OCI-LY7 (cell line): ENCODE measurements at regions not wholly inside any gene's neighbourhood (a gene's known extent, or its start where the extent isn't known, plus 50 kb on each side); places are given as distances from the start of the nearest gene placed in this dataset.

Source experiments
- BruUV-seq: library from RNA; stranded (reverse); fragments of 400-500 nt; replicated peaks from 2 replicates; lab custom pipeline; 2021; lab: Mats Ljungman, UMichigan
- CTCF ChIA-PET: fragments of 300-600 bp; sonication (Branson Sonifier 250); formaldehyde crosslinking; loops from one replicate; lab custom pipeline; 2022; ENCODE audit warnings: antibody characterized with exemption; ENCODE audit not compliant: unreplicated experiment; lab: Charles Lee
- POLR2A ChIA-PET: fragments of 300-600 bp; sonication (Branson Sonifier 250); formaldehyde crosslinking; loops from one replicate; lab custom pipeline; 2022; ENCODE audit warnings: antibody characterized with exemption; lab: Charles Lee
- DNase-seq: peaks from one replicate; pipeline ENCODE4 v3.0.0-alpha.2; 2015; ENCODE audit warnings: low spot score
- H2AFZ ChIP-seq: fragments of 200-600 bp; sonication (generic), shearing (Covaris generic); 2 replicates; pipeline ENCODE4 v1.6.1; 2014; ENCODE audit warnings: mild to moderate bottlenecking, antibody characterized with exemption, low read length, moderate library complexity
- H3K27ac ChIP-seq: fragments of 200-600 bp; sonication (generic); 2 replicates; pipeline ENCODE4 v1.5.1; 2014; ENCODE audit warnings: mixed run types, low read depth, mild to moderate bottlenecking, moderate library complexity, low read length, inconsistent platforms; ENCODE audit not compliant: poor library complexity, severe bottlenecking
- H3K36me3 ChIP-seq: fragments of 200-600 bp; sonication (generic); 2 replicates; pipeline ENCODE4 v1.6.1; 2014; ENCODE audit warnings: mild to moderate bottlenecking, antibody characterized with exemption, low read length, moderate library complexity, mixed read lengths; ENCODE audit not compliant: insufficient read depth
- H3K4me1 ChIP-seq: fragments of 200-600 bp; sonication (generic); 2 replicates; pipeline ENCODE4 v1.5.1; 2014; ENCODE audit warnings: mild to moderate bottlenecking, low read length; ENCODE audit not compliant: insufficient read depth, poor library complexity, severe bottlenecking
- H3K4me2 ChIP-seq: fragments of 200-600 bp; sonication (generic); 2 replicates; pipeline ENCODE4 v1.6.1; 2014; ENCODE audit warnings: mild to moderate bottlenecking, low read length
- H3K4me3 ChIP-seq: fragments of 200-600 bp; sonication (generic); 2 replicates; pipeline ENCODE4 v1.5.1; 2014; ENCODE audit warnings: mild to moderate bottlenecking, low read depth, low read length; ENCODE audit not compliant: poor library complexity, severe bottlenecking
- H3K79me2 ChIP-seq: fragments of 200-600 bp; sonication (generic); 2 replicates; pipeline ENCODE4 v1.6.1; 2016; ENCODE audit warnings: low read depth, mild to moderate bottlenecking, low read length, moderate library complexity, mixed read lengths; ENCODE audit not compliant: insufficient read depth
- H3K9me2 ChIP-seq: fragments of 200-600 bp; sonication (generic); 2 replicates; pipeline ENCODE4 v1.6.1; 2016; ENCODE audit warnings: mild to moderate bottlenecking, low read length, mixed read lengths; ENCODE audit not compliant: insufficient read depth
- H3K9me3 ChIP-seq: fragments of 200-600 bp; sonication (generic); 2 replicates; pipeline ENCODE4 v1.6.1; 2014; ENCODE audit warnings: mild to moderate bottlenecking, mixed run types, low read length, mixed read lengths
- H4K20me1 ChIP-seq: fragments of 200-600 bp; sonication (generic); 2 replicates; pipeline ENCODE4 v1.6.1; 2014; ENCODE audit warnings: mild to moderate bottlenecking, antibody characterized with exemption, low read length, moderate library complexity, mixed read lengths; ENCODE audit not compliant: insufficient read depth
- EZH2phosphoT487 ChIP-seq: fragments of 200-600 bp; sonication (generic); IDR thresholded peaks from 2 replicates; pipeline ENCODE4 v1.6.1; 2018; ENCODE audit warnings: low read depth, borderline replicate concordance, mild to moderate bottlenecking, mixed run types, antibody characterized with exemption, low read length, moderate library complexity, mixed read lengths
- intact Hi-C: fragments of 100-400 bp; cut with micrococcal nuclease; formaldehyde crosslinking; loops from one replicate; pipeline ENCODE4 v1.10.0; 2022; ENCODE audit not compliant: unreplicated experiment
- TF ChIP-seq, protein P1 (sequence below): fragments of 200-600 bp; sonication (generic); conservative IDR thresholded peaks from 2 replicates; pipeline ENCODE4 v1.5.1; 2014; ENCODE audit warnings: mild to moderate bottlenecking, antibody characterized with exemption, low read length, moderate library complexity, mixed read lengths

GRCh38 chr19:28176193-28176592, 1036.8 kb downstream of the UQCRFS1 start:
- POLR2A ChIA-PET: no interaction called here
- intact Hi-C loops: no loop called here
- no peak overlapping the region for H3K27ac ChIP-seq
- no peak overlapping the region for H2AFZ ChIP-seq
- no peaks in the 10 kb centered on the region for H3K9me2 ChIP-seq
- H3K36me3 ChIP-seq: no peaks in the 10 kb centered on the region
- BruUV-seq: no TSS peak
- 0 out of 2 replicates have a peak, but pooled peaks cover 5% of the 10 kb centered on the region for H3K9me3 ChIP-seq
- no peak overlapping the region for H3K4me2 ChIP-seq
- H4K20me1 ChIP-seq: no peaks in the 10 kb centered on the region
- DNase-seq: no peak
- no peaks in the 10 kb centered on the region for H3K79me2 ChIP-seq
- TF ChIP-seq EZH2phosphoT487: no peak
- TF ChIP-seq, protein P1, sequence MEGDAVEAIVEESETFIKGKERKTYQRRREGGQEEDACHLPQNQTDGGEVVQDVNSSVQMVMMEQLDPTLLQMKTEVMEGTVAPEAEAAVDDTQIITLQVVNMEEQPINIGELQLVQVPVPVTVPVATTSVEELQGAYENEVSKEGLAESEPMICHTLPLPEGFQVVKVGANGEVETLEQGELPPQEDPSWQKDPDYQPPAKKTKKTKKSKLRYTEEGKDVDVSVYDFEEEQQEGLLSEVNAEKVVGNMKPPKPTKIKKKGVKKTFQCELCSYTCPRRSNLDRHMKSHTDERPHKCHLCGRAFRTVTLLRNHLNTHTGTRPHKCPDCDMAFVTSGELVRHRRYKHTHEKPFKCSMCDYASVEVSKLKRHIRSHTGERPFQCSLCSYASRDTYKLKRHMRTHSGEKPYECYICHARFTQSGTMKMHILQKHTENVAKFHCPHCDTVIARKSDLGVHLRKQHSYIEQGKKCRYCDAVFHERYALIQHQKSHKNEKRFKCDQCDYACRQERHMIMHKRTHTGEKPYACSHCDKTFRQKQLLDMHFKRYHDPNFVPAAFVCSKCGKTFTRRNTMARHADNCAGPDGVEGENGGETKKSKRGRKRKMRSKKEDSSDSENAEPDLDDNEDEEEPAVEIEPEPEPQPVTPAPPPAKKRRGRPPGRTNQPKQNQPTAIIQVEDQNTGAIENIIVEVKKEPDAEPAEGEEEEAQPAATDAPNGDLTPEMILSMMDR: no peak
- CTCF ChIA-PET: no interaction called here
- H3K4me1 ChIP-seq: no peaks in the 10 kb centered on the region
- no peak overlapping the region for H3K4me3 ChIP-seq

DNA sequence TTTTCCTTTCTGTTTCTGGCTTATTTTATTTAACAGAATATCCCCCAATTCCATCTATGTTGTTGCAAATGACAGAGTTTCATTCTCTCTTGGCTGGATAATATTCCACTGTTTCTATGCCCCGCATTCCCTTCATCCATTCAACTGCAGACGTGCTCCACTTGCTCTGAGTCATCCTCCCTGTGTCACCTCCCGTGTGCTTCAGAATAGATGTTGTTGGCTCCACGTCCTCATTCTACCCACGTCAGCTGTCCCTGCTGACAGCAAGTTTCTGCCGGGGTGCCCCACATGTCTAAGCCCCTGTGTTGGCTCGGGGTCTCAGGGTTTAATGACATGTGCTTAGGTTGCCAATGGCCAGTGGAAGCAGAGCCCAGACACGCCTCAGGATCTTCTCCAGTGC, 1041.0 kb downstream of the UQCRFS1 start:
- TF ChIP-seq, protein P1: no peak
- no peak for TF ChIP-seq EZH2phosphoT487
- H3K4me2 ChIP-seq: no peak overlapping the region
- intact Hi-C loops: no loop called here
- no peaks in the 10 kb centered on the region for H4K20me1 ChIP-seq
- BruUV-seq: no TSS peak
- no peaks in the 10 kb centered on the region for H3K36me3 ChIP-seq
- H3K4me1 ChIP-seq: no peaks in the 10 kb centered on the region
- H3K9me2 ChIP-seq: no peaks in the 10 kb centered on the region
- POLR2A ChIA-PET: no interaction called here
- CTCF ChIA-PET: no interaction called here
- no peak for DNase-seq
- 0 out of 2 replicates have a peak, but pooled peaks cover 5% of the 10 kb centered on the region for H3K9me3 ChIP-seq
- H3K27ac ChIP-seq: no peak overlapping the region
- H3K79me2 ChIP-seq: no peaks in the 10 kb centered on the region
- no peak overlapping the region for H2AFZ ChIP-seq
- H3K4me3 ChIP-seq: no peak overlapping the region

- Histone ChIP-seq H3K4me1 (no peaks in the 10 kb centered on the region), H3K79me2 (no peaks in the 10 kb centered on the region), H2AFZ (no peak overlapping the region), H3K4me2 (no peak overlapping the region), H3K36me3 (no peaks in the 10 kb centered on the region), H4K20me1 (no peaks in the 10 kb centered on the region), H3K4me3 (no peak overlapping the region), H3K9me3 (no peaks in the 10 kb centered on the region), H3K9me2 (no peaks in the 10 kb centered on the region), H3K27ac (no peak overlapping the region)
- no peak for TF ChIP-seq EZH2phosphoT487
- TF ChIP-seq, protein P1: no peak
- ChIA-PET POLR2A (no interaction called here), CTCF (no interaction called here)
- intact Hi-C loops: no loop called here
- no TSS peak for BruUV-seq
- no peak for DNase-seq
Observed at GRCh38 chr19:28170066-28170465, 1042.9 kb downstream of the UQCRFS1 start.
